T-helper 17 cell (primary cell): ENCODE measurements at regions not wholly inside any gene's neighbourhood (a gene's known extent, or its start where the extent isn't known, plus 50 kb on each side); places are given as distances from the start of the nearest gene placed in this dataset.
A peak's percentile ranks its signal among the peaks of the same experiment; 100 is the strongest.

Experiments used
- ATAC-seq: fragments of 150-1000 bp; cut with Tn5 transposase; 2 replicates; pipeline ENCODE4 v1.10.0; 2021; ENCODE audit warnings: mild to moderate bottlenecking, moderate library complexity
- DNase-seq, 3 donors: peaks; one replicate each; pipeline versions ENCODE4 v3.0.0 to v3.0.0-alpha.2; 2020 to 2021
- H3K9me3 ChIP-seq: one replicate; pipeline ENCODE4 v1.7.0; 2013; ENCODE audit warnings: low read length, mild to moderate bottlenecking; ENCODE audit not compliant: control insufficient read depth, poor library complexity, severe bottlenecking
- H3K27ac Mint-ChIP-seq: one replicate; pipeline ENCODE4 v1.8.0; 2022; ENCODE audit warnings: mild to moderate bottlenecking, moderate library complexity, mixed read lengths
- H3K27me3 Mint-ChIP-seq: one replicate; pipeline ENCODE4 v1.8.0; 2022; ENCODE audit warnings: mixed read lengths
- H3K36me3 Mint-ChIP-seq: one replicate; pipeline ENCODE4 v1.8.0; 2022; ENCODE audit warnings: low read depth, mixed read lengths
- H3K4me1 Mint-ChIP-seq: one replicate; pipeline ENCODE4 v1.8.0; 2022; ENCODE audit warnings: mild to moderate bottlenecking, mixed read lengths
- H3K4me3 Mint-ChIP-seq: one replicate; pipeline ENCODE4 v1.8.0; 2022; ENCODE audit warnings: mild to moderate bottlenecking, moderate library complexity, mixed read lengths

GRCh38 chr14:36398463-36399291, 78.2 kb upstream of the MBIP start:
- Mint-ChIP-seq H3K4me3 (no peak overlapping the region), H3K4me1 (no peaks in the 10 kb centered on the region), H3K27me3 (peaks cover 18% of the 10 kb centered on the region), H3K36me3 (peaks cover 2% of the 10 kb centered on the region), H3K27ac (no peak overlapping the region)
- no peak for ATAC-seq
- no peaks in the 10 kb centered on the region for H3K9me3 ChIP-seq
- DNase-seq = no peak

- Mint-ChIP-seq H3K36me3 (peaks cover 2% of the 10 kb centered on the region), H3K4me3 (no peak overlapping the region), H3K4me1 (no peaks in the 10 kb centered on the region), H3K27me3 (peaks cover 13% of the 10 kb centered on the region), H3K27ac (no peak overlapping the region)
- H3K9me3 ChIP-seq = no peaks in the 10 kb centered on the region
- DNase-seq (no peak), ATAC-seq (no peak)
Measured at GRCh38 chr14:36397357-36397756, 76.9 kb upstream of the MBIP start.

- H3K27me3 Mint-ChIP-seq = peaks cover 12% of the 10 kb centered on the region
- ATAC-seq = no peak
Measured at GRCh38 chr14:36396798-36397197, 76.4 kb upstream of the MBIP start.

GRCh38 chr14:36394593-36394992, 74.2 kb upstream of the MBIP start:
- H3K9me3 ChIP-seq = no peaks in the 10 kb centered on the region
- Mint-ChIP-seq H3K27ac (no peak overlapping the region), H3K27me3 (peaks cover 26% of the 10 kb centered on the region), H3K36me3 (peaks cover 2% of the 10 kb centered on the region), H3K4me3 (no peak overlapping the region), H3K4me1 (no peaks in the 10 kb centered on the region)
- ATAC-seq (no peak), DNase-seq (no peak)

More at GRCh38 chr14:36396798-36397197, 76.4 kb upstream of the MBIP start:
- H3K9me3 ChIP-seq = no peaks in the 10 kb centered on the region
- DNase-seq = no peak
- no peaks in the 10 kb centered on the region for H3K4me1 Mint-ChIP-seq
- H3K27ac Mint-ChIP-seq = no peak overlapping the region
- H3K4me3 Mint-ChIP-seq = no peak overlapping the region
- peaks cover 2% of the 10 kb centered on the region for H3K36me3 Mint-ChIP-seq

GRCh38 chr14:36390718-36391117, 70.3 kb upstream of the MBIP start:
- Mint-ChIP-seq H3K27me3 (peaks cover 29% of the 10 kb centered on the region), H3K27ac (no peak overlapping the region), H3K36me3 (no peaks in the 10 kb centered on the region), H3K4me3 (no peak overlapping the region), H3K4me1 (no peaks in the 10 kb centered on the region)
- no peak for DNase-seq
- no peaks in the 10 kb centered on the region for H3K9me3 ChIP-seq
- no peak for ATAC-seq

GRCh38 chr14:36383767-36384431, 63.5 kb upstream of the MBIP start:
- no peak for ATAC-seq
- Mint-ChIP-seq H3K27me3 (peaks cover 19% of the 10 kb centered on the region), H3K36me3 (no peaks in the 10 kb centered on the region), H3K4me1 (no peaks in the 10 kb centered on the region), H3K4me3 (no peak overlapping the region), H3K27ac (no peak overlapping the region)
- no peaks in the 10 kb centered on the region for H3K9me3 ChIP-seq
- no peak for DNase-seq

GRCh38 chr14:36373982-36374673, 53.7 kb upstream of the MBIP start:
- DNase-seq (peak; percentile 18 to 58 (median 32)), ATAC-seq (peak; percentile 96)
- no peak overlapping the region for H3K4me3 Mint-ChIP-seq
- H3K36me3 Mint-ChIP-seq = no peaks in the 10 kb centered on the region
- H3K4me1 Mint-ChIP-seq = peaks cover 5% of the 10 kb centered on the region
- H3K27me3 Mint-ChIP-seq = peaks cover 34% of the 10 kb centered on the region
- no peak overlapping the region for H3K27ac Mint-ChIP-seq
- no peaks in the 10 kb centered on the region for H3K9me3 ChIP-seq
